Lung (tissue), 11 donors: ENCODE measurements at regions not wholly inside any gene's neighbourhood (a gene's known extent, or its start where the extent isn't known, plus 50 kb on each side); places are given as distances from the start of the nearest gene placed in this dataset.

ENCODE experiments used
- ATAC-seq: fragments of 200-7000 bp; cut with Tn5 transposase; one replicate; pipeline ENCODE4 v1.9.1; 2020; ENCODE audit warnings: moderate number of reproducible peaks; ENCODE audit not compliant: insufficient read depth, low FRiP score
- DNase-seq, 3 donors: peaks; one replicate each; pipeline ENCODE4 v3.0.0-alpha.2; 2013 to 2017
- H3K27ac ChIP-seq, 2 donors: one replicate each; pipeline ENCODE4 v1.5.1; 2013; ENCODE audit warnings: mild to moderate bottlenecking in 2 of 2, moderate library complexity in 2 of 2, control low read depth in 1 of 2, inconsistent platforms in 1 of 2, low read depth in 1 of 2, low read length in 1 of 2
- H3K27me3 ChIP-seq, 3 donors: one replicate each; pipeline ENCODE4 v1.5.1; 2013; ENCODE audit warnings: low read length in 2 of 3; ENCODE audit not compliant: control insufficient read depth in 3 of 3, insufficient read depth in 3 of 3
- H3K36me3 ChIP-seq, 4 donors: one replicate each; pipeline ENCODE4 v1.5.1; 2013; ENCODE audit warnings: low read length in 4 of 4, mild to moderate bottlenecking in 1 of 4, moderate library complexity in 1 of 4; ENCODE audit not compliant: control insufficient read depth in 4 of 4, insufficient read depth in 4 of 4
- H3K4me1 ChIP-seq, 5 donors: one replicate each; pipeline ENCODE4 v1.5.1; 2013; ENCODE audit warnings: low read length in 5 of 5, mild to moderate bottlenecking in 2 of 5, moderate library complexity in 1 of 5; ENCODE audit not compliant: control insufficient read depth in 5 of 5, insufficient read depth in 5 of 5
- H3K4me3 ChIP-seq: one replicate; pipeline ENCODE4 v1.5.1; 2013; ENCODE audit warnings: mild to moderate bottlenecking, control low read depth, moderate library complexity
- H3K9ac ChIP-seq, 2 donors: one replicate each; pipeline ENCODE4 v1.5.1; 2013; ENCODE audit warnings: low read length in 2 of 2, control low read depth in 1 of 2; ENCODE audit not compliant: insufficient read depth in 1 of 2
- H3K9me3 ChIP-seq, 4 donors: one replicate each; pipeline ENCODE4 v1.5.1; 2013; ENCODE audit warnings: low read length in 3 of 4, mild to moderate bottlenecking in 1 of 4, moderate library complexity in 1 of 4; ENCODE audit not compliant: control insufficient read depth in 4 of 4, insufficient read depth in 3 of 4
- WGBS, 2 donors: extraction: QIAGEN DNeasy Blood & Tissue Kit; methylation state at CpG; one replicate each; pipeline ENCODE4 v1.1.7; 2013; 5-methylcytosine and 5-hydroxymethylcytosine counted together
- TF ChIP-seq, protein P1 (sequence below): IDR thresholded peaks from 2 replicates; pipeline ENCODE4 v1.5.1; 2012; ENCODE audit warnings: mild to moderate bottlenecking; ENCODE audit errors: control extremely low read depth, extremely low read depth
- donor health status: control.
- donor health status: control.
- donor health status: Bipolar disorder and iron deficiency.
- donor health status: healthy.
- donor health status: DM: yes; HTN: yes; CAD: no.

- ATAC-seq (no peak), DNase-seq (no peak)
- TF ChIP-seq, protein P1, sequence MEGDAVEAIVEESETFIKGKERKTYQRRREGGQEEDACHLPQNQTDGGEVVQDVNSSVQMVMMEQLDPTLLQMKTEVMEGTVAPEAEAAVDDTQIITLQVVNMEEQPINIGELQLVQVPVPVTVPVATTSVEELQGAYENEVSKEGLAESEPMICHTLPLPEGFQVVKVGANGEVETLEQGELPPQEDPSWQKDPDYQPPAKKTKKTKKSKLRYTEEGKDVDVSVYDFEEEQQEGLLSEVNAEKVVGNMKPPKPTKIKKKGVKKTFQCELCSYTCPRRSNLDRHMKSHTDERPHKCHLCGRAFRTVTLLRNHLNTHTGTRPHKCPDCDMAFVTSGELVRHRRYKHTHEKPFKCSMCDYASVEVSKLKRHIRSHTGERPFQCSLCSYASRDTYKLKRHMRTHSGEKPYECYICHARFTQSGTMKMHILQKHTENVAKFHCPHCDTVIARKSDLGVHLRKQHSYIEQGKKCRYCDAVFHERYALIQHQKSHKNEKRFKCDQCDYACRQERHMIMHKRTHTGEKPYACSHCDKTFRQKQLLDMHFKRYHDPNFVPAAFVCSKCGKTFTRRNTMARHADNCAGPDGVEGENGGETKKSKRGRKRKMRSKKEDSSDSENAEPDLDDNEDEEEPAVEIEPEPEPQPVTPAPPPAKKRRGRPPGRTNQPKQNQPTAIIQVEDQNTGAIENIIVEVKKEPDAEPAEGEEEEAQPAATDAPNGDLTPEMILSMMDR: no peak
- H3K9me3 ChIP-seq: no peaks in the 10 kb centered on the region
- H3K36me3 ChIP-seq: no peaks in the 10 kb centered on the region
- WGBS, 2 donors: 87 to 91% methylated on average over 5 of the region's 5 CpGs
- H3K27me3 ChIP-seq: no peaks in the 10 kb centered on the region
- no peak overlapping the region for H3K27ac ChIP-seq
- no peaks in the 10 kb centered on the region for H3K4me1 ChIP-seq
- H3K4me3 ChIP-seq: no peak overlapping the region
- H3K9ac ChIP-seq: no peak overlapping the region
Observed at GRCh38 chr9:79020276-79020675, 551.5 kb upstream of the TLE4 start.

DNA sequence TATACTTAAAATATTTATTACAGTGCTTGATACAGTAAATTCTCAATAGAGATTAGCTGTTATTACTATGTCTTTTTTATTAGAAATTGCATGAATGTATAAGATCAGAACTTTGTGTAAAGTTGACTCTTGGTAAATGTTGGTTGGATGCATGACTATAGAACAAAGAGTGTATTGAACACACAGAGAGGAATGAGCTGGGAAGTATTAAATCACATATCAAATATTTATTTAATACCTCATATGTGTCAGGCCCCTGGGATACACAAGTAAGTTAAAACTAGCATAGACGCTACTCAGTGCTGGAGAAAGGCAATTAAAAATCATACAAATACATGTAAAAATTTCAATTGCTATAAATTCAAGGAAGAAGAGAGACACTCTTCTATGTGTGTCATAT lies 550.7 kb upstream of the TLE4 start:
- H3K36me3 ChIP-seq: no peaks in the 10 kb centered on the region
- H3K4me3 ChIP-seq: no peak overlapping the region
- H3K9me3 ChIP-seq: no peaks in the 10 kb centered on the region
- no peaks in the 10 kb centered on the region for H3K27me3 ChIP-seq
- DNase-seq (no peak), ATAC-seq (no peak)
- H3K4me1 ChIP-seq: no peaks in the 10 kb centered on the region
- TF ChIP-seq, protein P1: no peak
- no peak overlapping the region for H3K27ac ChIP-seq
- WGBS, 2 donors: 89 to 93% methylated on average over 1 of the region's 1 CpG
- no peak overlapping the region for H3K9ac ChIP-seq

GRCh38 chr9:79023134-79023580 lies 548.6 kb upstream of the TLE4 start:
- Histone ChIP-seq H3K9me3 (no peaks in the 10 kb centered on the region), H3K36me3 (no peaks in the 10 kb centered on the region), H3K4me1 (no peaks in the 10 kb centered on the region), H3K4me3 (no peak overlapping the region), H3K27ac (no peak overlapping the region), H3K9ac (no peak overlapping the region), H3K27me3 (no peaks in the 10 kb centered on the region)
- DNase-seq (no peak), ATAC-seq (no peak)
- TF ChIP-seq, protein P1: no peak
- 65 to 78% methylated on average over 3 of the region's 3 CpGs for WGBS, 2 donors

DNA sequence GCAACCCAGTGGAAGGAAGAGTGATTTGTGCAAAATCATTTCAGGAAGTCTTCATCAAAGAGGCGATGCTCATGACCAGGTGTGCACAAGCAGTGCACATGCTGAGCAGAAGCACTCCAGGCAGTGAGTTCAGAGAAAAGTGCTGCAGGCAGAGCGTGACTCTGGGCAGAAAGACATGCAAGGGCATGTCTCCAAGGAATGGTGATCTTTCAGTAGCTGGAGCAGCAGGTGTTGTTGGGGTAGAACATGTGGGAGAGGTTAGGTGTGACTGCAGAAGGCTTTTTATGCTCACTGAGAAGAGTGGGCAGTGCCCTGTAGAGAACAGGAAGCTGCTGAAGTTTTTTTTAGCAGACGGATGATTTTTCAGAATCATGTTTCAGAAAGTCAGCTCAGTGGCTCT lies 545.4 kb upstream of the TLE4 start:
- no peak for DNase-seq
- 16 to 39% methylated on average over 3 of the region's 3 CpGs for WGBS, 2 donors
- no peak for ATAC-seq

More for the DNA sequence above, 545.4 kb upstream of the TLE4 start:
- H3K4me1 ChIP-seq: no peaks in the 10 kb centered on the region
- no peaks in the 10 kb centered on the region for H3K27me3 ChIP-seq
- no peak overlapping the region for H3K4me3 ChIP-seq
- no peaks in the 10 kb centered on the region for H3K36me3 ChIP-seq
- H3K27ac ChIP-seq: no peak overlapping the region
- H3K9ac ChIP-seq: no peak overlapping the region
- TF ChIP-seq, protein P1: no peak
- H3K9me3 ChIP-seq: no peaks in the 10 kb centered on the region
